GM18511 (cell line): ENCODE measurements at regions not wholly inside any gene's neighbourhood (a gene's known extent, or its start where the extent isn't known, plus 50 kb on each side); places are given as distances from the start of the nearest gene placed in this dataset.

ENCODE experiments used
- ATAC-seq: cut with Tn5 transposase; IDR thresholded peaks from one replicate; pipeline ENCODE4 v1.9.1; 2021; ENCODE audit warnings: mild to moderate bottlenecking, moderate library complexity; ENCODE audit not compliant: unreplicated experiment

DNA sequence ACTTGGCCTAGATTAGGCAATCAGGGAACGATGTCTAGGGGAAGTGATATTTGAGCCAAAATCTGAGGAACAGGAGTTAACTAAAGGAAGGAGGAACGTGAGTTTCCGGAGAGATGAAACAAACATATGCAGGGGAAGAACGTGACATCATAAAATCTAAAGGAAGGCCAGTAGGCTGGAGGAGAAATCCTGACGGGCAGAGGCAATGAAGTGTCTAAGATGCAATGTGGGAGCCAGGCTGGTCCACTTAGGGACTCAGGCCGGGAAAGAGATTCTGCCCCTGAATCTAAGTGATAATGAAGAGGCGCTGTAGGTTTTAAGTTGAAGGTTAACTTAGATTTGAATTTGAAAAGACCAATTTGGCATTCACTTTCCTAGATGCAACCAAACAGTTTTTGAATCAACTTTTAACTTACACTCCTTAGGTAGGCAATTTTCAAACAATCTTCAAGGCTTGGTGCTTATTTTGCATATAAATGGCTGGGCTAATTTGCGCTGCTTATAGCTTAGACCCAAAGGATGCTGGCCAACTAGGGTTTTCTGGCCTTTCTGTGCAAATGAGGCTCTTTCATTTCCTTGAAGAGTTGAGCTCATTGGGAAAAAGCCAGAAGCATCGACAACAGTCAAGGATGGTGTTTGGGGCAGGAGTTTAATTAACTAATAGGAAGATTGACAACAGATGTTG, 221.7 kb downstream of the SOX11 start:
- no peak for ATAC-seq

DNA sequence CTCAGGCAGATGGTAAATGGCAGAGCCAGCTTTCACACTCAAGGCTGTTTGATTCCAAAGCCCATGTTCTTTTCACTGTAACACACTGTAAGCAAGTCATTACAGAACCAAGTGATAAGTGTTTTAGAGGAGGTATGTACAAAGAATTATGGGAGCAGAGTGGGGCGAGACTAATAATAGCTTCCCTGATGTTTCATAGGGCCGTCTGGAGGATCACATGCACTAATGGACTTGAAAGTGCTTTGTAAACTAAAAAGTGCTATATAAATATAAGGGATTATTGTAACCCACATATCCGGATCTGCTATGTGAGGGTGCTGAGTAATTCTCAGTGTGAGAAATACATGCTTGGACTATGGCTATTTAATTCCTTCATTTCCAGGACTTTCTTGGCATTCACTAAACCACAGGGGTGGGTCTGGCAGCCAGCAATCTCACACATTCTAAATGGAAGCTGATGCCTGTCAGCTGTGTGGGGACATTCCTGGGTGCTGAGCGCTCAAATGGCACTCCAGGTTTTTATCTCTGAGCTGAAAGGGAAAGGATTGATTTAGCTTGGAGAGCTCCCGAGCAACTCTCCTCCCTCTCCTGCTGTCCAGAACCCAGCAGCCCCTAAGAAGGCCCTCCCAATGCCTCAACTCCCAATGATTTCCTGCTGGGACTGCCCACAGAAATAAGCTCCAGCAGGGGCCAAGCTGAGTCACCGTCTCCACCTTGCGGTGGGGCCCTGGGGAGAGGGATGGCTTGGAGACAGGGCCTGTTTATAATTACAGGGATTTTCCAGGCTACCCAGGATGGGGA, 222.8 kb downstream of the SOX11 start:
- ATAC-seq = no peak

DNA sequence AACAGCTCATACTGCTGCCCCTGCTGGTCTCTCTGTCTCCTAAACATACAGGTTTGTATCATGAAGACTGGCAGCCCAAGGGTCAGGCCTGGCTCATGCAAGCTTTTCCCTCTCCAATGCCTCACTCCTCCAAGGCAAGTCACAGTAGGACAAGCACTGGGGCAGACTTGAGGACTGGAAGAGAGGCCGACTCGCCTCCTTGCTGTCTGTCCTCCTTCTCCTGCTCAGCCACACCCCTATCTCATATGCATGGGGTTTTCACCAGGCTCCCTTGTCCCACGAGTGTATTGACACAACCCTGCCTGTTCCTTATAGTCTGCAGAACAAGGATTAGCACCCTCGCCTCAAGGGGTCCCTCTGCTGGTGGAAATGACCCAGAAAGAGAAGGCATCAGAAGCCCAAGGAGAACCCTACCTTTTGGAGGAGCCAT, 223.7 kb downstream of the SOX11 start:
- ATAC-seq = no peak

DNA sequence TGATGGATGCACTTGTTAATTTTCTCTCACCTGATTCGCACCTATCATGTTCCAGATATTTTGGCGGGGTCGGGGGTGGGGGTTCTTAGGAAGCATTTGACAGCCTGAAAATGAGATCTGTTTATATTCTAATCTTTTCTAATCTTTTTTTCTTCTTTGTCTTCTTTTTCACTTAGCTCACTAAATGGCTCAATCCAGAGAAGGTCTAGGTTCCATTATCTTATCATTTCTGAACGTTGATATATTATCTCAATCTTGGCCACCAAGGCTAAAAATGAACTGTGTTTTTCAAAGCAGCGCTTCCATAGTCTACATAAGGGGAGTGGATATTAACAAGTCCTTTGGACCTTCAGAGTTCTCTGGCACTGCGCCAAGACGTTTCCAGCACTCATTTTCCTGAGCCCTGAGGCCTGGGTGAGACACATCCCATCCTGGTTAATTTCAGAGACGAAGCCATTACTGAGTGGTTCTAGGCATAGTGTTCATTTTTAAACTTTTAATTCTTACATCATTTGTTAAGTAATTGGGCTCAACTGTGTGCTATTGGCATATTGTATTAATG, 229.0 kb downstream of the SOX11 start:
- ATAC-seq = no peak

DNA sequence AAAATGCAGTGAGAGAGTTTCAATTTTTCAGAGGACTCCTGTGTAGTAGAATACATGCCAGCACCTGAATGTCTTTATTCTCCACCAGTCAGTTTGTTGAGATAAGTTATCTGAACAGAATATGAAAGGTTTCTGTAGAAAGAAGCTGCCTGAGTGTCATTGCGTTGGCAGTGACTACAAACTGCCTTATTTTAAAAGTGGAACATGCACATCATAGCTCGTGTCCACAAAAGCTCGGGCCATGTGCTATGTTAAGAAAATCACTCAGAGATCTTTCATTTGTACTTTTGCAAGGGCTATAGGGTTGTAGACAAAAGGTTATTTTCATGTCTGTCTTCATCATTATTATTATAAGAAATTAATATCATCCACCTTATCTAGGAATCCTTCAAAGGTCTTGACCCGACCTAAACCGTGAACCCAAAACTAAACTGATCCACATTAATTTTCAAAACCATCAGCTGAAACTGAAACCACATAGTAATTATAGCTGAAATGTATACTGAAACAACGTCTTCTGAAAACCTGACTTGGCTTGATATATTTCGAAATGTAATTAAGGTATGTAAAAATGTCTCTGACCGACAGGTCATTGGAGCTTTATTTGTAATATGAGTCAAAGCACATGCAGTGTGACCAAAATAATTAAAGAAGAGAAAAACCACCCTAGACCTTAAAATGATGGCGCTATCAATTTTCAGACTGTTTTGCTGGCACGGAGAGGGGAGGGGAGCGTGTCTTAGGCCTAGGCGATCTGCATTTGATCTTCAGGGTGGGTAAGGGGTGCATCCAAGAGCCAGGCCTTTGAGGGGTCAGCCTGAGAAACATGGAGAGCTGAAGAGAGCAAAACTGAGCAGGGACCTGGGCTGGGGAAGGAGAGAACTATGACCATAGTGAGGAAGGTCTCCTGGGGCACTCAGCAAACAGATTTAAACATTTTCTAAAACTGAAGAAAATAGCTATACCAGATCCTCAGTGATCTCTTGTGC, 232.1 kb downstream of the SOX11 start:
- no peak for ATAC-seq

DNA sequence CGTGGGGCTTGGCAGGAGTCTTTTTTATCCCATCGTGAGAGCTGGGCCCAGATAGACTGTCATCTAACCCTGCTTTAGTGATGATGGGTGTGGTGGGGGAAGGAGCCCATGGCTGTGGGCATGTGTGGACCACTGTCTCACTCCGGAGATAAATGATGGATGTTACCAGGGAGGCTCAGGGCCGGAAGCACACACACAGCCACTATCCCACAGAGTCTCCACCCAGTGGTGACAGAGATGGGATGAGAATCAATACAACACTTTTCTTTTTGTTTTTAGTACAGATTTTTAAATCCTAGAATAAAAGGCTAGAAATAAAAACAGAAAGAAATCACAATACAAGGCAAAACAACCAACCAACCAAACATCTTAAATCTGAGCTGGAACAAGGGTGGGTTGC, 233.4 kb downstream of the SOX11 start:
- ATAC-seq = no peak

DNA sequence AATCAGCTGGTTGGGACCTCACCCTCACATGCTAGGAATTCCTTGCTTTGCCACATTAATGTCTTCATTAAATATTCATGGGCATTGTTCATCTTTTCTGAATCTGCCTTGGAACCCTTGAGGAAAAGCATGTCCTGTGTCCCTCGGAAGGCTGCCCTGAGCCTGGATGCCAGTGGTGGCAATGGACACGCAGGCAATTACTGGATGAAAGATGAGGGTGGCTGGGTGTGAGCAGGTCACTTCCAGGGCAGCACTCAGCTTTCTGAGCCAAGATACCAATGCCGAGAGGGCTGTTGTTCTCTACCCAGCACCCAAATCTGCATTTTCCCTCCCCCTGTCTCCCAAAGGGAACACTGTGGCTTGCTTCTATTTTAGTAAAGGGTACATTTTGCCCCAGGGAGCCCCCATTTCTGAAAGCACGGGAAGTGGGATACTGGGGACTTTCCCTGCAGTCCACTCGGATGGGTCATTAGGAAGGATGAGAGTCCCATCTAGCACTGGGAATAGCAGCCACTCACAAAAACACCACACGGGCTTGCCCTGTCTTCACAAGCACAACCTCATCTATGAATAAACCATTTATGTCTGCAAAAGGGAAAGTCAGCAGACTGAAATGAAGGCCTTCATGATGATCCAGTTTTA, 234.8 kb downstream of the SOX11 start:
- no peak for ATAC-seq

DNA sequence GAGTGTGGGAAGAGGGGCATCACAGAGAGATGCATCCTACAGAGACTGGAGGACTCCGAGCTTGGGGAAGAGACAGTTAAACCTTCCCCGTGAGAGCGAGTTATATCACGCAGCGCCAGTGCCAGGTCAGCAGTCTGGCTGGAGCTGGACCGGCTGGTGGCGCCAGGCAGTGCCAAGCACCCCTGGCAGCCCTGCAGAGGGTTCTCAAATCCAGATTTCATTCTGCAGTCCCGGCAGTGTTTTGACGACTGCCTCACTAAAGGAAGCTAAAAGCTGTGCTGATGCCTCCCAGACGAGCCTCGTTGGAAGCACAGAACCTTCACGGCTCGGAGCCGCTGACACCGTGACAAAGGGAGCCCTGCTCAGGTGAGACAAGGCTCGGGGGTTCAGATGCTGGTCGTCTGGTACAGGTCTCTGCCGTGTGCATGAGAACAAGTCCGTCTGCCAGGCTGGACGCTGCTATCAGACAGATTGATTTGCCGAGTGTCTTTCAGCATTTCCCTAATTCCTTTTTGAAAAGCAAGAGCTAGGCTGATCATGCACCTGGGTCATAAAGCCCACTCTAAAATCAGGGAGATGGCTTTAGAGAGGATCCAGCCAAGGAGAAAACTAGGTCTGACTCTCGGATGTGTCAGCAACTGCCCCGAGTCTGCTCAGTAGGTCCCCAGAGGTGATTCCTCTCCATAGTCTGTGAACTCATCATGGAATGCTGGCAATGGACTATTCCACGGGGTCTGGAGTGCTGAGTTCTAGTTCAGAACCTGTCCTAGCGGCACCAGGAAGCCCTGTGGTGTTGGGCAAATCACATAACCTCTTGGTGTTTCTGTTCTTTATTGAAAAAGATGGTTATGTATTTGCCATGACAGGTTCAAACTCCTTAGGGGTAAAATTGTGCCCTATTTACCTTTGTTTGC, 240.6 kb downstream of the SOX11 start:
- no peak for ATAC-seq

DNA sequence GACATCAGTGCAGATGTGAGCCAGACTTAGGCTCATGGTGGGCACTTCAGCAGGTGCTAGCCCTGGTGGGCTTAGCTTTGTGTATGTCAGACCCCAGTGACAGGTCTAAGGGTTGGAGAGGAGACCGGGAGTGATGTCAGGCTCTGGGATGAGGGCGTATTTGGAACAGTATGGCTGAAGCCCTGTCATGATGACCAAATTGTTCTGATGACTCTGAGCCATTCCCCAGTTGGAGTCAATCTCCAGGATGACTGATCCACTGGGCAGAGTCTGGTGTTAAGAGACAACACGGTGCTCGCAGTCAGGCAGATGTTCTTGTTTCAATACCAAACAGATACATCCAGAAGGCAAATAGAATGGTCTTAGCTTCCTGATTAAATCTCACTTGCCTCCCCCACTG, 241.5 kb downstream of the SOX11 start:
- ATAC-seq = no peak

DNA sequence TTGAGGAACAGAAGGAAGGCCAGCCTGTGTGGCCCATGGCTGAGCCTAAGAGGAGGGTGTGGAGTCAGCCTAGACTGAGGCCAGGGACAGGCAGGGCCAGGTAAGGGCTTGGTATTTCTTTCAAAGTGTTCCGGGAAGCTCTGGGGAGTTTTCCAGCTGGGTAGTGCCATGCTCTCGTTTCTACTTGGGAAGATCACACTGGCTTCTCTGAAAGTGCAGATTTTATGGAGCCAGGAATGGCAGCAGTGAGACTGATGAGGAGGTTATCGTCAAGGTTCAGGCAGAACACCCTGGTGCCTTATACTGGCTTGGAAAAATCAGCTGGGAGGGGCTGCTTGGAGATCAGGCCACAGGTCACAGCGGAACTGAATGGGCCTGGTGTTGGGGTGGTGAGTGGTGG, 245.1 kb downstream of the SOX11 start:
- no peak for ATAC-seq

DNA sequence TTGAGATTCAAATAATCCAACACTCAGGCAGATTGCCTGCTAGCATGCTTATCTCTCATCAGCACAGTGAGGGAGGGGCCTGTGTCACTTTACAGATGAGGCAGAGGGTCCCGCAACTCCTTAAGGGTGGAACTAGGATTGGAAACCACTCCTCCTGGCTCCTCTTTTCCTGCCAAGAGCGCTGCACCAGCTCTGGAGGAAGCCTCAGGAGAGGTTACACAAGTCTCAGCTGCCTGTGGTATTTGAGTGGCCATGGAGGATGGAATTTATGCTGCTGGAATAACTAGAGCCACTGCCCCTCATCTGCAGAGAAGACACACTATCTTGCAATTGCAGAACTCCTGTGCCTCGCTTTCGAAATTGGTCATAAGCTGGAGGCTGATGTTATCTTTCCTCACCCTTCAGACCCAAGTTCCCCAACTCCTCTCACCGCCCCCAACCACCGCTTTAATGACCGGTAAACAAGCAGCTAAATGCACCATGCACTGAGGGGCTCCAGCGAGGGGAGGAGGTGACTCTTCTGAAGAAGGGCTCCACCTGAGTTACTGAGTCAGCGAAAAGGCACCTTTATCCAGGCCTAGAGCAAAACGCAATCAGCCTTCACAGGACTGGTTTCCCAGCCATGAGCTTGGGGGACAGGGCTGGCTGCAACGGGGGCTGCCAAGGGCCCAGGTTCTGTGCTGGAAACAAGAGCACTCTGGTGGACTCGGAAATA, 245.8 kb downstream of the SOX11 start:
- ATAC-seq = no peak

DNA sequence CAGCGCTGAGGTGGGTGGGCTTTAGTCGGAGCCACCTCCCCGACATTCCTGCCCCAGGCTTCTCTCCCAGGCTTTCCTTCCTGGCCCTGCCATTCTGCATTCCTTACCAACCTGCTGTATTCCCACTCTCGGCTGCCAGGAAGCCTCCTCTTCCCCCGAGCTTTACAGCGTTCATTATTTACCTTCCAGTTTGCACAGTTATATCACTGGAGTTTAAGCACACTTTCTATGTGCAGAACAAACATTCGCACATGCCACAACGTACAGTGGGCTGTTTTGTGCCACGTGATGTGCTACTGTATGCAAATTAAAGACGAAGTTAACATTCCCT, 246.3 kb downstream of the SOX11 start:
- ATAC-seq = no peak

DNA sequence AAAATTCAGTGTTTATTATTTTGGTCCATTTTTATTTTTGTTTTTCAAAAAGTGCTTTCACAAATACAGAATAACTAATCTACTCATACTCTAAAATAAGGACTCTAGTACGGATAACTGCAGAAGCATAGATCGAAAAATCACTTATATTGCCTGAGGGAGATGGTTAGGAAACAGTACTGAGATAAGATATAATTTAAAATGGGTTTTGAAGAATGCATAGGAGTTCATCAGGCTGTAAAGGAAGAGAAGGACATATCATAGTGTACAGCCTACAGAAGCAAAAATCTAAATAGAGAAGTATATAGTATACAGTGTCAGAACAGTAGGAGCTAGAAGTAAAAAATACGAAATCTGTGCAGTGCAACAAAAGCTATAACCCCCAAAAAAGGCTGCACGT, 247.4 kb downstream of the SOX11 start:
- ATAC-seq = no peak

DNA sequence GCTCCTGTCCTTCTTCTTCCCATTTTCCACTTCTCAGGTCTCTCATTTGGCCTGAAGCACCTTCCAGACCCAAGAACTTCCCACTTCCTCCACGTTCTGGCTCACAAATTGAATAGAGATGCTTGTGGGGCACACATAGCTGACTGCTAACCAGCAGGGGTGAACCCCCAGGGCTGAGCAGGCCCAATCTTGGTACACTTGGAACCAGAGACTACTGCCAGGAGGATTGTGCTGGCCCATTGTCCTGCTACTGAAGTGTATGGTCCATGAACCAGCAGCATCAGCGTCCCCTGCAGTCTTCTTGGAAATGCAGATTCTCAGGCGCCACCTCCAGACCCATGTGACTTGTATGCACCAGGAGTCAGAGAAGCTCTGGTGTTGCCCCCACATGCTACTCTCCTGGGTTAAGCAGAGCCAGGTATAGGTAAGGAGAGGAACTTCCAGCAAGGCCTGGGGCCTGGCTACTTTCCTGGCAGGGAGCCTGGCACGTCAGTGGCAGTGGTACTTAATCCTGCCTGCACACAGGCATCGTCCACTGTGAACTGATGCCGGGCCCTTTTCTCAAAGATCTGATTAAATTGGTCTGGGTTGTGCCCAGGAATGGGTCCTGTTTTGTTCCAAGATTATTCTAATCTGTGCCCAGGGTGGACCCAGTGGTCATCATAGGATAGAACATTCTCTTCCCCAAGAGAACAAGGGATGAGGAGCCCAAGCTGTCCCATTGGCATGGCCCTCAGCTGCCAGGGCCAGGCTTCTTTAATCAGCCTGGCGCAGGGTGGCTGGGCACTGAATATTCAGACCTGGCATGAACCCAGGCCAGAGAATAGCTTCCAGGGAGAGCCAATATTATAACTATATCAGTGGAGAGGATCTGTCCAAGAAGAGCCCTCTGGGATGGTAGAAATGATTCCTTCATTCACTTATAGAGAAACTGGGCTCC, 248.7 kb downstream of the SOX11 start:
- no peak for ATAC-seq

DNA sequence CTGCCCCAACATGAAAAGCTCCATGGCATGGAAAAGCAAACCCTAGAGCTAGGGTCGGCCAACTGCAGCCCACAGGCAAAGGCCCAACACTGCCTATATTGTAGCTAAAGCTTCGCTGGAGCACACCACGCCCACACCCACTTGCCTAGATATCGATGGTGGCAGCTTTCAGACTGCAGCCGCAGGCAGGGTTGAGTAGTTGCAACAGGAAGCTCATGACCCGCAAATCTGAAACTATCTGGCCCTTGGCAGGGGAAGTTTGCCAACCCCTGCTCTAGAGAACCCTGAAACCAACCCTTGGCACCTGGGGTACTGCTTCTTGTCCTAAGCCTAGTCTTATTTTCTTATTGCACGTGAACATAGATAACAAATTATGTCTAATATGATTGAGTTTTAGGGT, 250.0 kb downstream of the SOX11 start:
- no peak for ATAC-seq

DNA sequence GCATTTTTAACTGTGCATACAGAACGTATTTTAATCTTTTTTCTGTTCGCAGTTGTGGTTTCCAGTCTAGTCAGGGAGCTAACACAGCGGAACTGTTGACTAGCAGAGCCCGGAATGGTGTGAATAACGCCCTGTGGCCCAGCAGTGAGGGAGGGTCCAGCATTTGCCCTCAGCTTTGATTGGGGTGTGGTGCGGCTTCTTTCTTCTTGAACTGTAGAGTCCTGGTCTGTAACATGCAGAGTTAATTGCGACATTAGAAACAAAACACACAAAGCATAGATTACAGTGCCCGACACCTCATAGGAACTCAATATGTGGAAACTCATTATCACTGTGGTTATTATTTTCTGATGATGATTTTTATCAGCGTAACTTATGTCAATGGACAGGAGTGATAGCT, 253.6 kb downstream of the SOX11 start:
- ATAC-seq = no peak

DNA sequence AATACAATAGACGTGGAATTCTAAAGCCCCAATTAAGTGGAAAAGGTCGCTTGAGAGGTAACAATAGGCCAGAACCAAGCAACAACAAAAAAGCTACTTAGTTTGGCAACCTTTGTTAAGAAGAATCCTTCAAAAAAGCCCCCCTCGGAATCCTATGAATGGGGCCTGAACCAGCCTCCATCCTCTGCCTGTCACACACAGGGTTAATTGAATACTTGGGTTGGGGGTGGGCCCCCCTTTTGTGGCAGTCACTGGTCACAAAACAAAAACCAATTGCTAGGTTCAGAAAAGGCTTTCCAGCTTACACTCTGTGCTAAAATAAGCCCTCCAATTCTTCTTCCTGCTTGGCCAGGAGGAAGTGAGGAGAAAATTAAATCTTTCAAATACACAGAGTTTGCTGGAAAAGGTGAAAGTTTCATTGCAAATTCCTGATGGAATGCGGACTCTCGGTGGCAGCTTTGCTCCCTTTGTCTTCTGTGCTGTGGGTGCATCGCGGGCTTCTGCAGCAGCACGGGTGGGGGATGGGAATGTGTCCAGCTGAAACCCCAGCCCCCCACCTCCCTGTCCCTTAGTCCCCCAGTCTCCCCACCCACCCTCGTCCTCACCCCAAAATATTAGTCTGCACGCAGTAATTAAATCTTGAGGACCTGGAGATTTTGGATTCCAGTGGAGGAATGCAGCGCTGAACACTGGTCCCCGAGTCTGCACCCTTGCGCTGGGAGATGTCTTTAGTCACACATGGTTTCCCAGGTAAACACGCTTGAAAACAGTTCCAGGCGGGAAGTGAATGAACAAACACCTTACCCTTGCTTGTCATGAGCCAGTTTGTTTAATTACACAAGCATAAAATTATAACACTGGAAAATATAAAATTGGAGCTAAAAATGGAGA, 254.3 kb downstream of the SOX11 start:
- ATAC-seq = no peak
